Stomach (tissue), 4 donors: ENCODE measurements at regions not wholly inside any gene's neighbourhood (a gene's known extent, or its start where the extent isn't known, plus 50 kb on each side); places are given as distances from the start of the nearest gene placed in this dataset.

Source experiments
- CTCF ChIP-seq, 7 experiments: fragments of 450-650 bp in 4 of 7; fragments of 200-600 bp in 3 of 7; sonication (generic) in 3 of 7; IDR thresholded peaks; one replicate each; pipeline ENCODE4 v1.5.1; 2016 to 2019; ENCODE audit warnings: antibody characterized with exemption in 7 of 7, control low read depth in 2 of 7, mild to moderate bottlenecking in 1 of 7
- POLR2A ChIP-seq, 4 donors: fragments of 450-650 bp; IDR thresholded peaks; one replicate each; pipeline ENCODE4 v1.6.1; 2016; ENCODE audit warnings: antibody characterized with exemption in 4 of 4, control low read depth in 2 of 4, mild to moderate bottlenecking in 1 of 4, moderate library complexity in 1 of 4

- TF ChIP-seq CTCF (IDR thresholded peaks at IDR 0.05) (no peak), POLR2A (IDR thresholded peaks at IDR 0.05) (no peak)
Measured at GRCh38 chr3:106514431-106514830, 645.6 kb upstream of the CBLB start.
